NCI-H2171 treated with DMSO at 0.1 percent for 48 hours (cell line): ENCODE measurements at regions not wholly inside any gene's neighbourhood (a gene's known extent, or its start where the extent isn't known, plus 50 kb on each side); places are given as distances from the start of the nearest gene placed in this dataset.

Source experiments
- DNase-seq: peaks from one replicate; lab custom pipeline; 2025; lab: John Stamatoyannopoulos, UW

- DNase-seq = no peak
Observed at GRCh38 chr9:120291050-120291449, 288.9 kb downstream of the CDK5RAP2 start.

- no peak for DNase-seq
Observed at GRCh38 chr9:120289990-120290975, 289.7 kb downstream of the CDK5RAP2 start.

- DNase-seq = no peak
Observed at GRCh38 chr9:120289098-120289497, 290.9 kb downstream of the CDK5RAP2 start.

GRCh38 chr9:120286530-120286929 is 293.4 kb downstream of the CDK5RAP2 start:
- DNase-seq = no peak

GRCh38 chr9:120284821-120285220 is 295.1 kb downstream of the CDK5RAP2 start:
- no peak for DNase-seq

GRCh38 chr9:120281665-120282064 is 298.3 kb downstream of the CDK5RAP2 start:
- DNase-seq = no peak

GRCh38 chr9:120267929-120268328 is 312.0 kb downstream of the CDK5RAP2 start:
- no peak for DNase-seq

- peak; percentile 41 for DNase-seq
Observed at GRCh38 chr9:120265791-120266190, 314.2 kb downstream of the CDK5RAP2 start.

- DNase-seq = no peak
Observed at GRCh38 chr9:120264528-120264927, 315.4 kb downstream of the CDK5RAP2 start.

- DNase-seq = peak; percentile 21
Observed at GRCh38 chr9:120263836-120264235, 316.1 kb downstream of the CDK5RAP2 start.

- no peak for DNase-seq
Observed at GRCh38 chr9:120261419-120261818, 318.5 kb downstream of the CDK5RAP2 start.

GRCh38 chr9:120259100-120259499 is 320.9 kb downstream of the CDK5RAP2 start:
- no peak for DNase-seq

GRCh38 chr9:120258096-120258495 is 321.9 kb downstream of the CDK5RAP2 start:
- DNase-seq = peak; percentile 21

- no peak for DNase-seq
Observed at GRCh38 chr9:120257483-120257882, 322.5 kb downstream of the CDK5RAP2 start.

GRCh38 chr9:120256146-120256545 is 323.8 kb downstream of the CDK5RAP2 start:
- DNase-seq = peak; percentile 65

GRCh38 chr9:120252248-120252647 is 327.7 kb downstream of the CDK5RAP2 start:
- DNase-seq = no peak

- DNase-seq = peak; percentile 98
Observed at GRCh38 chr9:120242116-120242811, 337.7 kb downstream of the CDK5RAP2 start.

- DNase-seq = no peak
Observed at GRCh38 chr9:120236596-120236995, 343.4 kb downstream of the CDK5RAP2 start.

- peak; percentile 99 for DNase-seq
Observed at GRCh38 chr9:120235081-120235480, 344.9 kb downstream of the CDK5RAP2 start.

- DNase-seq = no peak
Observed at GRCh38 chr9:120230227-120230626, 349.7 kb downstream of the CDK5RAP2 start.

GRCh38 chr9:120221844-120222243 is 358.1 kb downstream of the CDK5RAP2 start:
- no peak for DNase-seq

- no peak for DNase-seq
Observed at GRCh38 chr9:120214332-120214731, 365.6 kb downstream of the CDK5RAP2 start.

GRCh38 chr9:120212853-120213200 is 367.1 kb downstream of the CDK5RAP2 start:
- DNase-seq = peak; percentile 61
